ENCODE measurements at regions not wholly inside any gene's neighbourhood (a gene's known extent, or its start where the extent isn't known, plus 50 kb on each side); places are given as distances from the start of the nearest gene placed in this dataset.
"Not testable (repeated sequence)": the region's sequence is repeated elsewhere in the genome, so short reads cannot be mapped to it uniquely, and the experiment has no call there.

DNA sequence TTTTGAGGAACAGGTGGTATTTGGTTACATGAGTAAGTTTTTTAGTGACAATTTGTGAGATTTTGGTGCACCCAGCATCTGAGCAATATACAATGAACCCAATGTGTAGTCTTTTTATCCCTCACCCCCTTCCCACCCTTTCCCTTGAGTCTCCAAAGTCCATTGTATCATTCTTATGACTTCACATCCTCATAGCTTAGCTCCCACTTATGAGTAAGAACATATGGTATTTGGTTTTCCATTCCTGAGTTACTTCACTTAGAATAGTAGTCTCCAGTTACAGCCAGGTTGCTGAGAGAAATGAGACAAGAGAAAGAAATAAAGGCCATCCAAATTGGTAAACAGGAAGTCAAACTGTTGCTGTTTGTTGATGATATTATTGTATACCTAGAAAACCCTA lies 87.5 kb downstream of the OTOR start:
- H3K4me3 ChIP-seq (ENCODE audit: low read depth, low read length); H3K36me3 ChIP-seq (ENCODE audit: insufficient read depth); DNase-seq (ENCODE audit: extremely low spot score): not testable (repeated sequence)

DNA sequence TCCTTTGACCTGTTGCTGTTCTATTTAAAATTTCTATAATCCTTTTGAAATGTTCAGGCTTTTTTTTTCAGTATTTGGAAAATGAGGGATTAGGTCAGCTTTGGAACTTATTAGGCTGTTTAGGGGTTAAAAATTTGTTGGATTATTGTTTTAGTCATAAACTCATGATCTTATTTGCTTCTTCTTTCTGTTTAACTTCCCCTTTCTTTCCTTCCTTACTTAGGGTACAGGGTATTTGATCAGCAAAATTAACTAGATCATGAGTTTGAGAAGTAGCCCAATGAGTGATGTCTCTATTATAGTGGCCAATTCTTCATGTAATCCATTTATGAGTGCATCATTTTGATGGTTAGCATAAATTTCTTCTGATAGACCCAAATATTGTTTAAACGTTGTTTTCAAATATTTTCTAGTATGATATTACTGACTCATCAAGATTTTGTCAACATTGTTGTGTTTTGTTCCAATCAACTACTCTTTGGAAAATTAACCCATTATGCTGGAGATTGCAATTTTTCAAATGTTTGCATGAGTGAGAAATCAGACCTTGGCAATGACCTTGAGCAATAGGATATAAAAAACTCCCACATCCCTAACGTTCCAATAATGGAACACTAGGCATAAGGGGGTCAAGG lies 94.4 kb downstream of the OTOR start:
- DNase-seq (ENCODE audit: extremely low spot score) = no peak
- no peaks in the 10 kb centered on the region for H3K4me1 ChIP-seq (ENCODE audit: insufficient read depth)
- H3K4me3 ChIP-seq (ENCODE audit: low read depth, low read length) = no peak overlapping the region
- H3K27ac ChIP-seq (ENCODE audit: low read depth) = no peak overlapping the region
- 64% methylated on average over 2 of the region's 2 CpGs for WGBS
- H3K36me3 ChIP-seq (ENCODE audit: insufficient read depth) = no peaks in the 10 kb centered on the region

More for the DNA sequence above, 87.5 kb downstream of the OTOR start:
- not testable (repeated sequence) for H3K27ac ChIP-seq (ENCODE audit: low read depth); H3K4me1 ChIP-seq (ENCODE audit: insufficient read depth)

- H3K27ac ChIP-seq (ENCODE audit: low read depth) = no peak overlapping the region
- no peaks in the 10 kb centered on the region for H3K4me1 ChIP-seq (ENCODE audit: insufficient read depth)
- no peak overlapping the region for H3K4me3 ChIP-seq (ENCODE audit: low read depth, low read length)
- H3K36me3 ChIP-seq (ENCODE audit: insufficient read depth) = no peaks in the 10 kb centered on the region
- WGBS = 92% methylated on average over 1 of the region's 1 CpG
- DNase-seq (ENCODE audit: extremely low spot score) = no peak
Observed at GRCh38 chr20:16844406-16844805, 96.2 kb downstream of the OTOR start.

- H3K4me1 ChIP-seq (ENCODE audit: insufficient read depth) = no peaks in the 10 kb centered on the region
- no peaks in the 10 kb centered on the region for H3K36me3 ChIP-seq (ENCODE audit: insufficient read depth)
- no peak overlapping the region for H3K4me3 ChIP-seq (ENCODE audit: low read depth, low read length)
- DNase-seq (ENCODE audit: extremely low spot score) = no peak
- 24% methylated on average over 1 of the region's 1 CpG for WGBS
- H3K27ac ChIP-seq (ENCODE audit: low read depth) = no peak overlapping the region
Observed at GRCh38 chr20:16846006-16846405, 97.8 kb downstream of the OTOR start.

DNA sequence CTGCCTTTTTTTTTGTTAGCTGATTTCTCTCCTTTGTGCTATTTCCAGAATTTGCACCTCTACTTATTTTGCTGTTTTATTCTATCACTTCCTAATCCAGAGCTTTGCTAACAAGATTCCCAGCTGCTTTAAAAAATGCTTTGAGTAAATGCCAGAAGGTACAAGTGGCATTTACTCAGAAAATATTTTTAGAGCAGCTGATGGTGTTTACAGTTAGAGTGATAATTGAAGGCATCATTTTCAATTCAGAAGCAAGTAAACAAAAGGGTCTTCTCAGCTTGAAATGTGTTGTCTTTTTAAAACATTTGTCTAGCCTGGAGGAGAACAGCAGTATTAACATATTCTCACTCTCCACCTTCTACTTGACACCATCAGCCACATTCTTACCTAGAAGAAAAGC lies 99.9 kb downstream of the OTOR start:
- no peak overlapping the region for H3K4me3 ChIP-seq (ENCODE audit: low read depth, low read length)
- no peak overlapping the region for H3K27ac ChIP-seq (ENCODE audit: low read depth)
- DNase-seq (ENCODE audit: extremely low spot score) = no peak
- H3K36me3 ChIP-seq (ENCODE audit: insufficient read depth) = no peaks in the 10 kb centered on the region
- no peaks in the 10 kb centered on the region for H3K4me1 ChIP-seq (ENCODE audit: insufficient read depth)

DNA sequence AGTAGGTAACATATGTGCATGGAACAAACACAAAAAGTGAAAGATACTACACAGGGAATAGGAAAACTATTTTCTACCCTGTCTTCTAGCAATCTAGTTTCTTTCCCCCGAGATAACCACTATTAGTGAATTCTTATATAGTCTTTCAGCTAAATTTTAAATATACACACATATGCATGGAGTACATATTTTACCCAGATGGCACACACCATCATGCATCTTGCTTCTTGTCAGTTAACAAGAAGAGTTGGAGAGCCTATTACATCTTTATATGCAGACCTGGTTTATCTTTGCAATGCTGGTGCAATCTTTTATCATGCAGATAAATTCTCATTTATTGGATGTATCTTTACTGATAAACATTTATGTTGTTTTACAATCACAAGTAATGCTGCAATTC lies 100.4 kb downstream of the OTOR start:
- Histone ChIP-seq H3K4me1 (ENCODE audit: insufficient read depth) (no peaks in the 10 kb centered on the region), H3K36me3 (ENCODE audit: insufficient read depth) (no peaks in the 10 kb centered on the region), H3K4me3 (ENCODE audit: low read depth, low read length) (no peak overlapping the region), H3K27ac (ENCODE audit: low read depth) (no peak overlapping the region)
- 51% methylated on average over 1 of the region's 1 CpG for WGBS
- DNase-seq (ENCODE audit: extremely low spot score) = no peak

DNA sequence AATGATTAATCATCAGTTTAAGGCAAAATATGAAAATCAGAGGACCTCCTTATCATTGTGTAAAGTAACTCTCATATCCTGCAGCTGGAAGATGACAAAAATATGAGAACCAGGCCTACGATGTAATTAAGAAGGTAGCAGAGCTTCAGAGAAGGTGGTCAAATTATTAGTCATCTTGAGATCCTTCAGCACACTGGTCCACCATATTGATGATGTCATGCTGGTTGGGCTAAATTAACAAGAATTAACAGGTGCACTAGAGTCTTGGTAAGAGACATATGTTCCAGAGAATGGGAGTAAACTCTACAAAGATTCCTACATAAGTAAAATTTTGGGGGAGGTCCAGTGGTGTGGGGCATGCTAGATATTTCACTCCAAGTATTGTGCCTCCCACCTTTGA lies 112.8 kb downstream of the OTOR start:
- Histone ChIP-seq H3K36me3 (ENCODE audit: insufficient read depth) (no peaks in the 10 kb centered on the region), H3K4me3 (ENCODE audit: low read depth, low read length) (no peak overlapping the region), H3K4me1 (ENCODE audit: insufficient read depth) (no peaks in the 10 kb centered on the region), H3K27ac (ENCODE audit: low read depth) (no peak overlapping the region)
- DNase-seq (ENCODE audit: extremely low spot score) = no peak
- 78% methylated on average over 1 of the region's 1 CpG for WGBS

DNA sequence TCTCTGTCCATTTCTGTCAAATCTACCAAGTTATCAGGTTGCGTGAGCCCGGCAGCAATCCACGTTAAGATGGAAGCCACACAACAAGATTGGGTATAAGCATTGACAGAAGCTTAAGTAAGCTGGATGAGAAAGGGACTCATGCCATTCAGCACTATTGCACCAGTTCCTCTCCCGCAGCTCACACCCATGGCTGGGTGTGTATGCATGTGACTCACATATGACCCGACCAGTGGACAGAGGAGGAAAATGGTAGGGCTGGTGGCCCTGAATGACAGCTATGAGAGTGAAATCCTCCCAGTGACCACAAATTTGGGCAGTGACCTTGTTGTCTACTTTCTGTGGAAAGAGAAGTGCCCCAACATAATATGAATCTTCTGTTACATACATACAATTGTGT lies 113.5 kb downstream of the OTOR start:
- no peak overlapping the region for H3K4me3 ChIP-seq (ENCODE audit: low read depth, low read length)
- H3K36me3 ChIP-seq (ENCODE audit: insufficient read depth) = no peaks in the 10 kb centered on the region
- no peak overlapping the region for H3K27ac ChIP-seq (ENCODE audit: low read depth)
- 91% methylated on average over 5 of the region's 5 CpGs for WGBS
- no peaks in the 10 kb centered on the region for H3K4me1 ChIP-seq (ENCODE audit: insufficient read depth)
- DNase-seq (ENCODE audit: extremely low spot score) = no peak

DNA sequence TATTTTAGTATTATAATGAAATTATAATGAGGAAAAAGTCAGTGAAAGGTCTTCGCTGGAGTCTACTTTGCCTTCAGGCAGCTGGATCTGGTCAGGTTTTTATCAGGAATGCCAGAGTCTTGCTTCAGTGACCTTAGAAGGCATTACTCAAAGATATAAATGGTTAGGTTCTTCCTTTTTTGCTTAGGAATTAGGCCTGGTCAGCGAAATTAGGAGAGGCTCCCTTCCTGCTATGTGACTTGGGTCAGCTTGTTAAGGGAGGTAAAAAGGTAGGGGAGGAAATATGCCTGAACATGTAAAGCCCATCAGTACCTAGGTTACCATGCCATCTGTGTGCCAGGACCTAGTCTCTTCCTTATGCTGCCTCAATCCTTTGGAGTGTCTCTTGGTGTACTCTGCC lies 115.1 kb downstream of the OTOR start:
- Histone ChIP-seq H3K4me3 (ENCODE audit: low read depth, low read length) (no peak overlapping the region), H3K4me1 (ENCODE audit: insufficient read depth) (no peaks in the 10 kb centered on the region)
- 50% methylated on average over 2 of the region's 2 CpGs for WGBS

DNA sequence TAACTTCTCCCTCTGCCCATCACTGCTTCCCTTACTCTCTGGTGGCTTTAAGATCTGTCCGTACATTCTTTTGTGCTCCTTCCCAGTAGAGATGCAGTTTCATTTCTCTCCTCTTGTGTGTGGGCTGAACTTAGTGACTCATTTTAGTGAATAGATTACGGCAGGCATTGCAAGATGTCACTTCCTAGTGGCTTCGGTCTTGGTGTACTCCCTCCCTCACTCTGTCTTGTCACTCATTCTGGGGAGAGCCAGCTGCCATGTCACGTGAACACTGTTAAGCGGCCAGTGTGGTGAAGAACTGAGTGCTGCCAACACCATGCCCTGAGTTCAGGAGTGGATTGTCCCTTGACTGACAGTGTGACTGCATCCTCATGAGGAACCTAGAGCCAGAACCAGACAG lies 115.9 kb downstream of the OTOR start:
- WGBS = 76% methylated on average over 5 of the region's 5 CpGs
- DNase-seq (ENCODE audit: extremely low spot score) = no peak
- Histone ChIP-seq H3K27ac (ENCODE audit: low read depth) (no peak overlapping the region), H3K4me3 (ENCODE audit: low read depth, low read length) (no peak overlapping the region), H3K4me1 (ENCODE audit: insufficient read depth) (no peaks in the 10 kb centered on the region), H3K36me3 (ENCODE audit: insufficient read depth) (no peaks in the 10 kb centered on the region)

More for the DNA sequence above, 115.1 kb downstream of the OTOR start:
- H3K36me3 ChIP-seq (ENCODE audit: insufficient read depth) = no peaks in the 10 kb centered on the region
- no peak overlapping the region for H3K27ac ChIP-seq (ENCODE audit: low read depth)
- no peak for DNase-seq (ENCODE audit: extremely low spot score)

DNA sequence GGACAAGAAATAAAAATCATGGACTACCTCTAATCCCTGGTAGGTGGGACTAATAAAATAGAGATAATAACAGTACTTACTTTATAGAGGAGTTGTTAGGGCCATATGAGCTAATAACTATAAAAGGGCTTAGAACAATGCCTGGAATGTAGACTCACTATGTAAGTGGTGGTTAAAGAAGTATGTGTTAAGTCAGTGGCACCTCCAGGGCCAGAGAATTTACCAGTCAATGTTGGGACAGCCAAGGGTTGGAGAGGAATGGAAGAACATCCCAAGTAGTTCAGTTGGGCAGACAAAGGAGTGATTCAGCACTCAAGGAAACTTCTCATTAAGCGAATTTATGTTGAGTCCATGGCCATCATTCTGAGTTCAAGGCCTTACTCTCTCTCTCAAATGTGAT lies 116.8 kb downstream of the OTOR start:
- no peaks in the 10 kb centered on the region for H3K36me3 ChIP-seq (ENCODE audit: insufficient read depth)
- no peaks in the 10 kb centered on the region for H3K4me1 ChIP-seq (ENCODE audit: insufficient read depth)
- no peak for DNase-seq (ENCODE audit: extremely low spot score)
- 65% methylated on average over 1 of the region's 1 CpG for WGBS
- H3K27ac ChIP-seq (ENCODE audit: low read depth) = no peak overlapping the region
- no peak overlapping the region for H3K4me3 ChIP-seq (ENCODE audit: low read depth, low read length)

DNA sequence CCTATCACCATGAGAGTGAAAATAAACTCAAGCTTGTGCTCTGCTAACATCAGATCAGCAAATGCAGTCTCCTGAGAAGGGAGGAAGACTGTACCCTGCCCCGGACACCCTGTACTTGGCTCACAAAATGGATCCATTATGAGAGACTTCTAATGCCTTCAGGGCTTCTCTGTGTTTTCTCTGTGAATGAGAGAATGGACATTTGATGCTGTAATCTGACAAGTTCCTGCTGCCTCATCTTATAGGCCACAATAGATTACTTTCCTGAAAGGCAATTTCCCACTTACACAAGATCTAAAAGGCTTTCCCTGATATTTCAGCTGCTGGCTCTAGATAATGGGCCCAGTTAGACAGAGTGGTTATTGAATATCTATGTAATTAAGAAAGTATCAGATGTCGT lies 117.2 kb downstream of the OTOR start:
- H3K27ac ChIP-seq (ENCODE audit: low read depth) = no peak overlapping the region
- H3K4me1 ChIP-seq (ENCODE audit: insufficient read depth) = no peaks in the 10 kb centered on the region
- DNase-seq (ENCODE audit: extremely low spot score) = no peak
- 67% methylated on average over 2 of the region's 2 CpGs for WGBS
- H3K4me3 ChIP-seq (ENCODE audit: low read depth, low read length) = no peak overlapping the region
- H3K36me3 ChIP-seq (ENCODE audit: insufficient read depth) = no peaks in the 10 kb centered on the region

DNA sequence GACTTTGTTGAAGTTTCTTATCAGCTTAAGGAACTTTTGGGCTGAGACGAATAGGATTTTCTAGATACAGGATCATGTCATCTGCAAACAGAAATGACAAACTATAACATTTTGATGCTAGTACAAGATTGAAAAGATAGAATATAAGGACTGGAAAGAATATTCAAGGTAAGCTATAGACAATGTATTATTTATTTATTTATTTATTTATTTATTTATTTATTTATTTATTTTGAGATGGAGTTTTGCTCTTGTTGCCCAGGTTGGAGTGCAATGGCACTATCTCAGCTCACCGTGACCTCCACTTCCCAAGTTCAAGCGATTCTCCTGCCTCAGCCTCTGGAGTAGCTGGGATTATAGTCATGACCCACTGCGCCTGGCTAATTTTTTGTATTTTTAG lies 125.0 kb downstream of the OTOR start:
- H3K27ac ChIP-seq (ENCODE audit: low read depth); H3K4me3 ChIP-seq (ENCODE audit: low read depth, low read length); H3K36me3 ChIP-seq (ENCODE audit: insufficient read depth); DNase-seq (ENCODE audit: extremely low spot score); H3K4me1 ChIP-seq (ENCODE audit: insufficient read depth): not testable (repeated sequence)
- 89% methylated on average over 4 of the region's 4 CpGs for WGBS

GRCh38 chr20:16877053-16877554 lies 128.9 kb downstream of the OTOR start:
- Histone ChIP-seq H3K36me3 (ENCODE audit: insufficient read depth) (no peaks in the 10 kb centered on the region), H3K27ac (ENCODE audit: low read depth) (no peak overlapping the region), H3K4me3 (ENCODE audit: low read depth, low read length) (no peak overlapping the region), H3K4me1 (ENCODE audit: insufficient read depth) (no peaks in the 10 kb centered on the region)
- WGBS = 35% methylated on average over 2 of the region's 2 CpGs
- no peak for DNase-seq (ENCODE audit: extremely low spot score)

GRCh38 chr20:16885746-16886145 lies 137.6 kb downstream of the OTOR start:
- no peak for DNase-seq (ENCODE audit: extremely low spot score)
- Histone ChIP-seq H3K4me1 (ENCODE audit: insufficient read depth) (no peaks in the 10 kb centered on the region), H3K27ac (ENCODE audit: low read depth) (no peak overlapping the region), H3K36me3 (ENCODE audit: insufficient read depth) (no peaks in the 10 kb centered on the region), H3K4me3 (ENCODE audit: low read depth, low read length) (no peak overlapping the region)
